GM04503 (cell line): ENCODE measurements at regions not wholly inside any gene's neighbourhood (a gene's known extent, or its start where the extent isn't known, plus 50 kb on each side); places are given as distances from the start of the nearest gene placed in this dataset.
"Not testable (repeated sequence)": the region's sequence is repeated elsewhere in the genome, so short reads cannot be mapped to it uniquely, and the experiment has no call there.

Experiments
- DNase-seq: peaks from one replicate; pipeline ENCODE4 v3.0.0-alpha.2; 2012; ENCODE audit warnings: low read depth

GRCh38 chr2:63740020-63740419, 101.7 kb upstream of the UGP2 start:
- DNase-seq = no peak

GRCh38 chr2:63740943-63741342, 100.8 kb upstream of the UGP2 start:
- DNase-seq = no peak

- DNase-seq = no peak
These were observed 99.7 kb upstream of the UGP2 start for GRCh38 chr2:63741884-63742579.

GRCh38 chr2:63742580-63742976, 99.1 kb upstream of the UGP2 start:
- DNase-seq = no peak

- no peak for DNase-seq
These were observed 98.3 kb upstream of the UGP2 start for GRCh38 chr2:63743170-63743981.

- DNase-seq = no peak
These were observed 97.4 kb upstream of the UGP2 start for GRCh38 chr2:63743982-63744966.

GRCh38 chr2:63746548-63746947, 95.1 kb upstream of the UGP2 start:
- DNase-seq = not testable (repeated sequence)

GRCh38 chr2:63751901-63752300, 89.8 kb upstream of the UGP2 start:
- no peak for DNase-seq

GRCh38 chr2:63755216-63755615, 86.5 kb upstream of the UGP2 start:
- no peak for DNase-seq

- no peak for DNase-seq
These were observed 85.7 kb upstream of the UGP2 start for GRCh38 chr2:63755965-63756364.

- DNase-seq = peak; percentile 69
These were observed 78.2 kb upstream of the UGP2 start for GRCh38 chr2:63763391-63763941.

- no peak for DNase-seq
These were observed 77.1 kb upstream of the UGP2 start for GRCh38 chr2:63764630-63765029.

- DNase-seq = no peak
These were observed 76.6 kb upstream of the UGP2 start for GRCh38 chr2:63765117-63765516.

GRCh38 chr2:63767307-63767706, 74.4 kb upstream of the UGP2 start:
- no peak for DNase-seq

GRCh38 chr2:63768051-63768450, 73.6 kb upstream of the UGP2 start:
- DNase-seq = no peak

GRCh38 chr2:63769915-63770314, 71.8 kb upstream of the UGP2 start:
- DNase-seq = no peak

GRCh38 chr2:63772061-63772460, 69.6 kb upstream of the UGP2 start:
- no peak for DNase-seq

- DNase-seq = no peak
These were observed 66.5 kb upstream of the UGP2 start for GRCh38 chr2:63775191-63775590.

- DNase-seq = no peak
These were observed 65.3 kb upstream of the UGP2 start for GRCh38 chr2:63776382-63776781.

- no peak for DNase-seq
These were observed 63.9 kb upstream of the UGP2 start for GRCh38 chr2:63777816-63778215.

- no peak for DNase-seq
These were observed 63.3 kb upstream of the UGP2 start for GRCh38 chr2:63778391-63778790.

- no peak for DNase-seq
These were observed 61.1 kb upstream of the UGP2 start for GRCh38 chr2:63780518-63781155.
